ENCODE measurements at regions not wholly inside any gene's neighbourhood (a gene's known extent, or its start where the extent isn't known, plus 50 kb on each side); places are given as distances from the start of the nearest gene placed in this dataset.

DNA sequence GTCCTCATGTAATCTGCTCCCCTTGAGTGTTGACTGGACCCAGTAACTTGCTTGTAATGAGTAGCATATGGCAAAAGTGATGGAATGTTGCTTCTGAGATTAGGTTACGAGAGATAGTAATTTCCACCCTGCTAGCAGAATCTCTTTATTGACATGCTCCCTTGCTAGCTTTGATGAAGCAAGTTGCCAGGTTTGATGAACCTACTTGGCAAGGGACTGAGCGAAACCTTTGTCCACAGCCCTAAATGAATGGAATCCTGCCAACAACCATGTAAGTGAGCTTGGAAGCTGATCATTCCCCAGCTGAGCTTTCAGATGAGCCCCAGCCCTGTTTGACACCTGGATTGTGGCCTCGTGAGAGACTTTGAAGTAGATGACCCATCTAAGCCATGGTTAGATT, 120.8 kb upstream of the PLXNC1 start:
- DNase-seq (ENCODE audit: low read depth in 2 of 2) = no peak

DNA sequence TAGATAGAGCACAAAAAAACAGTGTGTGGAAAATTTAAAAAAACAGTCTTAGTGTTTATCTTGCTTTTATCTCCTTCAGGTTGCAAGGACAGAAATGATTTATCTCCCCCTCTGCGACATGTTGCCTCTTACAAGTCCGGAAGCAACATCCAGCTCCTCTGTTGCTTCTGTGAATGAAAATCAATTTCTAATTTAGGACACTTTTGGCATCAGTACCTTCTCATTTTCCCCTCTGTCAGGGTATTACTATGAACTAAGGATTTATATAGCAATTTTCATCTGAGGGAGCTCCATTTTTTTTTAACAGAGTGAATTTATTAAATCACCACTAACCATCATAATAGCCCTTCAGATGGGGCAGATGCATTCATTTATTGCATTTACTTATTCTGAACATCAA, 116.6 kb upstream of the PLXNC1 start:
- DNase-seq (ENCODE audit: low read depth in 2 of 2) = no peak

DNA sequence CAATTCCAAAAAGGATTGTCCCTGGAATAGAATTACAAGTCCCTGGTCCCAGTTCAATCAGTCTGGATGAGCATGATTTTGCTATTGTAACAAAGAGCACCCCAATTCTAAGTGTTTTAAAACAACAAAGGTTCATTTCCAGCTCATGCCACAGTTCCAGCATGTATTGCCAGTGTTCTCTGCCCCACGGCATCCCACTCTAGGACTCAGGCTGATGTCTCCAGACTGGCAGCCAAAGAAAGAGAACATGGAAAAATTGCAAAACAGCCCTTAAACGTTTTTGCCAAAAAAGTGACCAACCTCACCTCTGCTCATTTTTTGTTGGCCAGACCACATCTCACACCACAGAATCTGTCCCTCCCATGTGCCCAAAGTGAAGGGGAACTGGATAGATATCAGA, 116.0 kb upstream of the PLXNC1 start:
- DNase-seq (ENCODE audit: low read depth in 2 of 2) = no peak

DNA sequence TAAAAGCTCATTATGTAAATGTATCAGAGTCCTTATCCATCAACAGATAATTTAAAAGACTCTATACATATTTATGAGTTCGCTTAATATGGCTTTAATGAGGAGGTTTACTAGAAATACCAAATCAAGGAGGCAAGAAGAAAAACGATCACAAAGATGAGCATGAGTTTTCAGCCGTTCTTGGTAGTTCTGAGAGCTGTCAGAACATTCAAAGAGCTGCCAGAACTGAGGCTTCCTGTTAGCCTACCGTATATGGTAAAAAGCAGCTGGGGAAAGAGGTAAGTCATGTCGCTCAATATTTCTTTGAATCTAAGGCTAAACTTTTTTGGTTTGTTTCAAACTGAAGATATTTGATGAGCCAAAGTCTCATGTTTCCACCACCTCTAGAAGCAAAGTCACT, 115.3 kb upstream of the PLXNC1 start:
- no peak for DNase-seq (ENCODE audit: low read depth in 2 of 2)

DNA sequence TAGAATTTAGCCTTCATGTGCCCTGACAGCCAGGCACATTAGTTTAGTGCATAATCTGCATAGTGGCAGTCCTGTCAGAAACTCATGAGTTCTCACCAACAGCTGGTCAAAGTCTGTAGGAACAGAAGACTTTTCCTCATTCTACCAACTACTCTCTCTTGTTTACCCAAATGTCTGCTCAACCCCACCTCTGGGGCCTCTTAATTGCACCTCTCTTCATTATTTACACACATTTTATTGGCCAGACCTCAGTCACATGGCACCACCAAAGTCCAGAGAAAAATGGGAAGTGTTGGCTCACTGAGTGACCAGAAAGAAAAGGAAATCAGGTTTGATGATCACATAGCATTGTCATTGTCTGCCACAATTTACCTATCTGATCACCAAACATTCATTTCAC, 114.6 kb upstream of the PLXNC1 start:
- DNase-seq (ENCODE audit: low read depth in 2 of 2) = no peak

DNA sequence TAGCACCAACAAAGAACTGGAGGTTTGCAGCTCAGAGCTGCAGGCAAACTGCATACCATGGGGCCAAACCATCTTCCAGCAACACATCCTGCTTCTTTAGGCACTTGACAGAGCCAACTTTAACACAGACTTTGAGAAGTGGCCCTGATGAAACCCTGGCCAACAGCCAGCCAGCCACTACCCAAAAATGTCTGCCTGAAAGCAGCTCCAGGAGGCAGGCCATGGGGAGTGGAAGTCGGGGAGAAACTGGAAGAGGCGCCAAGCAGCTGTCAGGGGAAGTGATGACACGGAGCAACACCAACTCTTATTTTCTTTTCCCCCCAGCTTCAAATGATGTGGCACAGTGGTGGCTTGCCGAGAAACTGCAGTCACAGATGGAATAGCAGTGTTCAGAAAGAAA, 110.9 kb upstream of the PLXNC1 start:
- no peak for DNase-seq (ENCODE audit: low read depth in 2 of 2)

DNA sequence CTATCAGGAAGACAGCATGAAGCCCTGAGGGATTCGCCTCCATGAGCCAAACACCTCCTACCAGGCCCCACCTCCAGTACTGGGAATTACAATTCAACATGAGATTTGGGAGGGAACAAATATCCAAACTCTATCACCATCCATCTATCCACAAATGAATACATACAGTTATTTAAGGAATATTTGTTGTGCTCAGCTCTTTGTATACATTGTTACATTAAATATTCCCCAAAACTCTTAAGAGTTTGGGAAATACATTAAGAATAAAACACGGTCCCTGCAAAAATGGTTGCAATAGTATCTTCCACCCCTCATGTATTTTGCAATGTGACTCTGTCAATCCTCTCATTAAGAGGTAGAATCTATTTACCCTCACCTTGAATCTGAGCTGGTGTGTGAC, 109.8 kb upstream of the PLXNC1 start:
- DNase-seq (ENCODE audit: low read depth in 2 of 2) = no peak

DNA sequence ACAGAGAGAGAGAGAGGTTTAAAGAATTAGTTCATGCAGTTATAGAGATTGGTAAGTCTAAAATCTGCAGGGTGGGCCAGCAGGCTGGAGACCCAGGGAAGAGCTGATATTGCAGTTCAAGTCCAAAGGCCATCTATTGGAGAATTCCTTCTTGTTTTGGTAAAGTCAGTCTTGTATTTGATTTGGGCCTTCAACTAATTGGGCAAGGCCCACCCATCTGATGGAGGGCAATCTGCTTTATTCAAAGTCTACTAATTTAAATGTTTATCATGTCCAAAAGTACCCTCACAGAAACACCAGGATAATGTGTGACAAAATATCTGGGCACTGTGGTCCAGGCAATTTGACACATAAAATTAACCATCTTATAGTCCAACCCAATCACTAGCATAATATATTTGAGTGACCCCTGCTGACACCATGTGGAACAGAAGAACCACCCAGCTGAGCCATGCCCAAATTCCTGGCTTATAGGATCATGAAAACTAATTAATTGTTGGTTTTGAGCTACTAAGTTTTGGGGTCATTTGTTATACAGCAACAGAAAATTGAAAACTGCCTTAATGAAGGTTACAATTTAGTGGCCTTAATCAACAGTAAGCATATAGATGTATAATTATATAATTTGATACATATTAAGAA, 109.1 kb upstream of the PLXNC1 start:
- no peak for DNase-seq (ENCODE audit: low read depth in 2 of 2)

DNA sequence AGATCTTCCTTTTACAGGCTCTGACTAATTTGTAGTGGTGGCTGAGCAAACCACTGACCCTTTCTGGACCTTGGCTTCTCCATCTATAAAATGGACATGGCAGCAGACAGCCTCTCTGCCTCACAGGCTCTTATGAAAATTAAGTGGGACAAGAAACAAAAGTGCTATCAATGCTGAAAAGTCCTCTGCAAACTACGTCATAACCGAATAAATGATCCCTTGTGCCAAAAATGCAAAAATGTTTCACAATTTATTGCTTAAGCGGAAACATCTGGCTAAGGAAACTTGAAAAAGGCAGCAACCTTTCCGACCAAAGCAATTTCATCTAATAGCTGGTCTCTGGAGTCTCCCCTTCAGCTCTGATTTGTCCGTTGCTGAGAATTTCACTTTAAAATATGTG, 108.5 kb upstream of the PLXNC1 start:
- DNase-seq (ENCODE audit: low read depth in 2 of 2) = no peak

DNA sequence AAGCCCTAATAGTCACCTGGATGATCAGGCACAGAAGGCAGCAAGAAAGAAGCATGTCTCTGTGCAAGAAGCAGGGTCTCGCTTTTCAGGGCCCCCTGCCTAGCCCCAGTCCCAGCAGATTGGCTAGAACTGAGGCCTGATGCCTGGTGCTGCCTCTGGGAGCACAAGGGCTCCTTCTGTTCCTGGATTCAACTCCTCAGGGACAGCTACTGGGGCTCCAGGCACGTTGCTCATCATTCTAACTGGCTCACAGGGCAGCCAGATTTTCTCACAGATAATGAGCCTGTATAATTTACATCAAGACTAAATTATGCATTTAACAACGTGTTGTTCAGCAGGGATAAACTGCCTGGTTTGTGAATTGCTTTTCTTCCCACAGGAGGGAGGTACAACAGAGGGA, 106.5 kb upstream of the PLXNC1 start:
- no peak for DNase-seq (ENCODE audit: low read depth in 2 of 2)

DNA sequence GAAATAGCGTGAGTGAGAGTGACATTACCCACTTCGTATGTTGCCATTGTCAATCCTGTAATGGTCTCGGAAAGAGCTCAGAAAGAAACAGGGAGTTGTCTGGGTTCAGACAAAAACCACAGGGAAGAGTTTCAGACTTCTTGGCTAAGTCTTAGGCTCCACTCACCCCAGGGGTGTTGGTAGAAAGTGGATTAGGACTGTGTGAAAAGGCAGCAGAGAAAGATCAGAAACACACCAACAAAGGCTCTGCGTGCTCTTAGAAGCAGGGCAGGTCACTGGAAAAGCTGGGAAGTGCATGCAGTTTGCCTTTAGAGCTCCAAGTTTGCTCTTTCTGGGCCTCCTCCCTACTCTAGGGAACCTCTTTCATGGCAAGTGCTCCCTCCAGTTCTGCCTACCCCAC, 106.1 kb upstream of the PLXNC1 start:
- DNase-seq (ENCODE audit: low read depth in 2 of 2) = no peak

DNA sequence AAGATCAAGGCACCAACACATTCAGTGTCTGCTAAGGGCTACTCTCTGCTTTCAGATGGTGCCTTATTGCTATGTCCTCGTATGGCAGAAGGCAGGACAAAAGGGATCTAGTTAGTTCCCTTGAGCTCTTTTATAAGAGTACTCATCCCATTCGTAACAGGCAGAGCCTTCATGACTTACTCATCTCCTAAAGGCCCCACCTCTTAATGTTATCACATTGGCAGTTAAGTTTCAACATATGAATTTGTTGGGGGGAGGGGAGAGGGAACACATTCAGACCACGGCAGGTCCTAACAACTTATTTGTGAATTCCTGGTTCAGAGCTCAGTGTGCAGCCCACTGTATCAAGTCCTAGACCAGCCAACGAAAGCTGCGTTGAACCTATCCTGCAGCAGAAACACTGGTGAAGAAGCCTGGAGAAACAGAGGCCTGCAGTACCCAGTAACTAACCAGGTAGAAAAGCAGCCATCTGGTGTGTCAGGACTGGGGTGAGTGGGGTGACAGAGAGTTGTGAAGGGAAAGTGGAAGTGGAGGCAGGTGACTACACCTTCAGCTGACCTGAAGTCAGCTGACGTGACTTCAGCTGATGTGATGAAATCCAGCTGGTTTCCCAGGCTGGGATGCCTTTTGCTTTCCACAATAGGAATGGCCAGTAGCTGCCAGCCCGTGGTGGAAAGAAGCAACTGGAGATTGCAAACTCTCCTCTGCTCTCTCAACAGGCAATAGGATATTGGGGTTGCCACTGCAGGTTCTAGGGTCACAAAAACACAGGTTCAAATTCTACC, 101.6 kb upstream of the PLXNC1 start:
- no peak for DNase-seq (ENCODE audit: low read depth in 2 of 2)

DNA sequence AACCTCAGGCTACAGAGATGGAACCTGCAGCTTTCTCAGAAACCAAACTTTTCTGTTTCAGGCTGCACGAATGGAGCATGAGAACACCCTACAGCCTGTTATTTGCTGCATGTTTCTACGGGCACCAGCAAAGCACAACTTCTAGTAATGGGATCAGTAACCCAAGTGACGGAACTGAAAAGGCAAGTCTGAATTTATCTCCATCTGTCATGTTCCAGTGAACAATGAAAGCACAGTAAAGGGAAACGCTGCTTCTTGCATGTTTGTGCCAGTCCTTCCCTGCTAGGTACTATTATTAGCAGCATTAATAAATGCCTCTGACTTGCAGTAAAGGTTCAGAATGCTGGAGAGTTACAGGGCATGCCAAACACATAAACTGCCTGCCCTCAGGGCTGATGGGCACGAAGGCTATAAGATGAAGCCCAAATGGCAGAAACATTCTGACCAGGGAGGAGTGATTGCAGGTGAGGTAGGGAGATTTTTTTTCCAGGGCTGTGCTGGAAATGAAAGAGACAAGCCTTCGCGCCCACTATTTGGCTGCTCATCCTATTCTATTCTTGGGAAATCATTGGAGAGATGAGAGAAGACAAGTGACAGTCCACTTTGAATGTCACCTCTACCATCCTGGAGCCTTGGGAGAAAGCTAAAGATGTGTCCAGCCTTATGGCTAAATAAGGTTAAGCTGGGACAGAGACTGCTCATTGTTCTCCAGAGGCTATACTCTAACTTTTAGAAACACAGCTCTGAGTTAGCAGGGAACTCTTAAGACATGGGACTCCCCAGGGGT, 100.4 kb upstream of the PLXNC1 start:
- no peak for DNase-seq (ENCODE audit: low read depth in 2 of 2)

DNA sequence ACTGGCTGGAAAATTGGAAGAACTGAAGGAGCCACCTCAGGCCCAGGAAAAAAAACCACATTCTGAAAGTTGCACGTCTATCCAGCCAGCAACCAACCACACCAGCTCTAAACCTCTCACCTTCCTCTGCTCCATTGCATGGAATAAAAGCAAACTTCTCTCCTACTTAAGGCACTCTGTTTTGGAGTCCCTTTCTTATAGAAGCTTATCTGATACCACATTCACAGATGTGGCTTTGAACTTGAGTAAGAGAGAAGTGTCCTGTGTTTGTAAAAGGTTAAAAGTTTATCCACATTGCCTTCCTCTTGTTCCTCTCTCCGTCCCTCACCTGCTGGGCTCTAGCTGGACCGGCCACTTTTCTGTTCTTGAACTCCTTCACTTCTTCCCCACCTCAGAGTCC, 99.6 kb upstream of the PLXNC1 start:
- DNase-seq (ENCODE audit: low read depth in 2 of 2) = no peak

DNA sequence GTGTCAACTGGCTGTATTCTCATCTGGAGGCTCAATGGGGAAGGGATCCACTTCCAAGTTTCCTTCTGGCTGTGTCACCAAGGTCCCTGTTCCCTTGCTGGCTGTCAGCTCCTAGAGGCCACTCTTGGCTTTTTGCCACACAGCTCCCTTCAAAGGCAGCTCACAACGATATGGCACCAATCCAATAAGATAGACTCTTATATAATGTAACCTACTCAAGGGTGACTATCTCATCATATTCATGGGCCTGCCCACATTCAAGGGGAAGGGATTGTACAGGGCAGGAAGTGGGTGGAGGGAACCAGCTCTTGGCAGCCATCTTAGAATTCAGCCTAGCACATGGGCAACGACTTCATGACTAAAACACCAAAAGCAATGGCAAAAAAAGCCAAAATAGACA, 98.7 kb upstream of the PLXNC1 start:
- no peak for DNase-seq (ENCODE audit: low read depth in 2 of 2)

DNA sequence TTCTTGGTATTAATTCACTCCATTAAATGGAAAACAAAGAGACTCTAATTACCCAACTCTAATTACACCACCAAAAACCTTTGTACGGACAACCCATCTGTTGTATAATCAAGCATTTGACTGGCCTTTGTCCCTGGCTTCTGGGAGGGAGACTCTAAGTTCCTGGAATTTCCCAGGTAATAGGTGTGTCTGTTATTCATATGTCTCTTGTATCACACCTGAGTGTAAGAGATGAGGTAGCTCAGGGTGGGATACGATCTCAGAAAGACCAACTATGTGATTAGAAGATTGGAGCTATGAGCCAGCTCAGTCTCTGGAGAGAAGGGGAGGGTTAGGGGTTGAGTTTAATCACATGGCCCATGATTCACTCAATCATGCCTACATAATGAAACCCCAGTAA, 94.7 kb upstream of the PLXNC1 start:
- DNase-seq (ENCODE audit: low read depth in 2 of 2) = no peak

DNA sequence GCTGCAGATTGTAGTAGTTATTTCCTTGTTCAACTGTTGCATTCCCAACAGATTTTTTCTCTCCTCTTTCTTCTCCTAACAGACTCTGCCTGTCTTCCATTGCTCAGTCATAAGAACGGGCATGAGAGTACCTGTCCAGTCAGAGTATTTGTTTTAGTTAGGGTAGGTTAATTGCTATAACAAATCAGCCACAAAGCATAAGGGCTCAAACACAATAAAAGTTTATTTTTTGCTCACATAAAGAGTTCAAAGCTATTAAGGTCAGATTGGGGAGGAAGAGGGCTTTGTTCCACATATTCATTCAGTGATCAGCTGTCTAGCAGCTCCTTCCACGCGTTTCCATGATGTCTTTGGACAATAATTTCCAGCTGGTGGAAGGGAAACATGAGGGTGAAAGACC, 92.8 kb upstream of the PLXNC1 start:
- DNase-seq (ENCODE audit: low read depth in 2 of 2) = no peak

DNA sequence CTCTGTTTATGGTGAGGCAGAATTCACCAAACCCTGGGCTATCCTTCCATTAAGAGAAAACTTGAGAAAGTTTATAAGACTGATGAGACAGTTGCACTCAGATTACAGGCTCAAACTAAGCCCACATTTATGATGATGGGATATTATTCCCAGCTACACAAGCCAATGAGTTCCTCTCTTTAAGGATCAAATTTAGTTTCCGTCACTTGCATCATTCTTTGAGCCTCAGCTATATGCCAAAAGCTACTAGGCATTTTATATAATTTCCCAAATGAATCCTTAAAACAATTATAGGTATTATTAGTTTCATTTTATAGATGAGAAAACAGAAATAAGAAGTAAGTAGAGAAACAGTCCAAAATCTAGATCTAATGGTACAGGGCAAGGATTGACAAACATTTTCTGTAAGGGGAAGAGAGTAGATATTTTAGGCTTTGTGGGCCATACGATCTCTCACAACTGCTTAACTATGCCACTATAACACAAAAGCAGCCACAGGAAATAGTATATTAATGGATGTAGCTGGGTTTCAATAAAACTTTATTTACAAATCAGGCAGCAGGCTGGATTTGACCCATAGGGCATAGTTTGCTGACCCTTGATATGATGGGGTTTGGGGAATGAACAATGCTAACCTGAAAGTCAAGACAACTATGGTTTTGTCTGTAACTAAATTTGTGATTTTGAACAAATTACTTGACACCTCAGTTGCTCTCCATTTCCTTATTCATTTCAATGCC, 91.8 kb upstream of the PLXNC1 start:
- DNase-seq (ENCODE audit: low read depth in 2 of 2) = no peak

DNA sequence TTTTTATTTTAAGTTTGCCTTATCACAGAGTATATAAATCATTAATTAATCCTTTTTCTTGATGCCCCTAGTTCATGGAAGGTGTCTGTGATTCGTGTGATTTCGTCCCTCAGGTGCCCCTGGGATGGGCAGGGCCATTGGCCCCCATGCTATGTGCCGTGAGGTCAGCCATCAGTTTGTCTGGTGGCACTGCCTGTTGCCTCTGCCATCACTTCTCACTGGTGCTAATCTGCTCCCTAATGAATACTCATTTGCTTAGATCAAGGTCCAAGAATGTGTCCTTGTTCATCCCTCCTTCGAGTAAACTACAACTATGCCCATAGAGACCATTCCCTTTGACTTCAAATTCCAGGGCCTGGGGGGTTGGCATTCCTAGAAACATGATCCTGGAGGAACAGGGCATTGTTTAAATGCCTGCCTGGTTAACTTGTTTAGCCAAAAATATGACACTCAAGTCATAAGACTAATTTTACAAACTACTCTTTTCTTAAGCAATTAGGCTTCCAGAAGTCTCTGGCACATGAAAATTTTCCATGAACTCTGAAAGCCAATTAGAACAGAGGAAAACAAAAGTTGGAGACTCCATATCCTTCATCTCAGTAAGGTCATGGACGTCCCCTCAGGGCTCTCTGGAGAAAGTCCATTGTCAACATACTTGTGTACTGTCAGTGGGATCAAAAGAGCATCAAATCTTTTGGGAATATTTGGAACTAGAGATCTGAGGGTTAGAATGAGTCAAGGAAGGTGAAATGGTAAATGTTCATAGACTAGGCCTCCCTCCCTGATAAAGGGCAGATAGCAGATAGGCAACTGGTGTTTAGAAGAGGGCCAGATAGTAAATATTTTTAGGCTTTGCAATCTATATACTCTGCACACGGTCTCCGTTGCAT, 90.9 kb upstream of the PLXNC1 start:
- no peak for DNase-seq (ENCODE audit: low read depth in 2 of 2)

DNA sequence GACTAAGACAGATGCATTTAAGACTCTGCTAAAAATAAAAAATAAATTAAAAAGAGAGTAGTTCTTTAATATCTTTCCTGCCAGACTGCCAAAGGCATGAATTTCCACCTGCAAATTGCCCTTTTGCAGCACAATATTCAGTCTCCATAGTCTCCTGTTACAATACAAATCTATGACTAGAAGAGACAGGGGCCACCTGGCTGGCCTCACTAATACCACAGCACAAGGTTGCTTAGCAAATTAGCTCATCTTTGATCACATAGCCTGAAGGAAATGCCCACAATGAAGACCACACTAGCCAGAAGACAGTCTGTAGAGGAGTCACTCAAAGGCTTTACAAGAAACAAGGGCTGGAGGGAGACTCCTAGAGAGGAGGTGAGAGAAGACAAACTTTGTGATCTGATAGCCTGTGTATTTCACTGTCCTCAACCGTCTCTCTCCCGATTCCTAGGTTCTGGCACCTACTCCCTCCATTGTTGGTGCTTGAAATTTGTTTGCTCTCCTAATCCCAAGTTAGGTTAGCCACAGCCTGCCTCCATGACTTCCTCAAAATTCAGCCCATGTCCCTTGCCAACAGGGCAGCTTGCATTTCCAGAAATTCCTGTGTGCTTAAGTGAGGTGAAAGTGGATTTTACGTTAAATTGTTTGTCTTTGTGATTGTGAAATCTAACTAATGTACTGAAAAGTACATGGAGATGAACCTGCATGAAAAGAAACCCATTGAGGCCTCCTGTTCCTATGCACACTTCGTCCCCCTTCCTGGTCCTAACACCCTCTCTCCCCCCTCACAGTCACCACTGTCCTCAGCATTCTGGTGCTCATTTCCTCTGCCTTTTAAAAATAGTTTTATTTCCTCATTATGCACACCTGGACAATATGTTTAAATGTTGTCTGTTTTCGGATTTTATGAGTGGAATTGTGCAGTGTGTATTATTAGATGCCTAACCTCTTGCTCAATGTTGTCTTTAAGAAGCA, 88.7 kb upstream of the PLXNC1 start:
- DNase-seq (ENCODE audit: low read depth in 2 of 2) = no peak
